A673 (cell line): ENCODE measurements at regions not wholly inside any gene's neighbourhood (a gene's known extent, or its start where the extent isn't known, plus 50 kb on each side); places are given as distances from the start of the nearest gene placed in this dataset.

Experiments used
- BruUV-seq: library from RNA; stranded (reverse); fragments of 400-500 nt; replicated peaks from 2 replicates; lab custom pipeline; 2021; lab: Mats Ljungman, UMichigan
- CTCF ChIA-PET: fragments of 300-600 bp; sonication (Branson Sonifier 250); formaldehyde crosslinking; loops from one replicate; lab custom pipeline; 2022; ENCODE audit warnings: antibody characterized with exemption; lab: Charles Lee
- POLR2A ChIA-PET: fragments of 300-600 bp; sonication (Branson Sonifier 250); formaldehyde crosslinking; loops from one replicate; lab custom pipeline; 2022; ENCODE audit warnings: antibody characterized with exemption; ENCODE audit not compliant: low non-redundant PET; lab: Charles Lee
- DNase-seq: peaks from one replicate; pipeline ENCODE4 v3.0.0-alpha.2; 2015; ENCODE audit warnings: low spot score
- H3K27ac ChIP-seq: fragments of 200-600 bp; sonication (generic); 2 replicates; pipeline ENCODE4 v1.5.1; 2016; ENCODE audit warnings: mixed run types, low read depth, mild to moderate bottlenecking, mixed read lengths, antibody characterized with exemption, low read length; ENCODE audit not compliant: poor library complexity, severe bottlenecking
- H3K27me3 ChIP-seq: fragments of 200-600 bp; sonication (generic); replicated peaks from 2 replicates; pipeline ENCODE4 v1.6.1; 2017; ENCODE audit warnings: mixed run types, low read depth, mild to moderate bottlenecking, mixed read lengths, antibody characterized with exemption, low read length; ENCODE audit not compliant: insufficient read depth, poor library complexity
- H3K36me3 ChIP-seq: fragments of 200-600 bp; sonication (generic); 2 replicates; pipeline ENCODE4 v1.6.1; 2016; ENCODE audit warnings: mixed run types, mild to moderate bottlenecking, mixed read lengths, antibody characterized with exemption, low read length; ENCODE audit not compliant: insufficient read depth, poor library complexity, severe bottlenecking
- H3K4me1 ChIP-seq: fragments of 200-600 bp; sonication (generic); 2 replicates; pipeline ENCODE4 v1.6.1; 2017; ENCODE audit warnings: mixed run types, mild to moderate bottlenecking, mixed read lengths, antibody characterized with exemption, low read length; ENCODE audit not compliant: insufficient read depth, poor library complexity, severe bottlenecking
- H3K4me3 ChIP-seq: fragments of 200-600 bp; sonication (generic); 2 replicates; pipeline ENCODE4 v1.5.1; 2016; ENCODE audit warnings: low read depth, mixed run types, mild to moderate bottlenecking, mixed read lengths, low read length; ENCODE audit not compliant: poor library complexity, severe bottlenecking
- H3K9me3 ChIP-seq: fragments of 200-600 bp; sonication (generic); 2 replicates; pipeline ENCODE4 v1.6.1; 2016; ENCODE audit warnings: mixed run types, low read depth, mild to moderate bottlenecking, mixed read lengths, antibody characterized with exemption, low read length; ENCODE audit not compliant: poor library complexity, severe bottlenecking
- EZH2 ChIP-seq: fragments of 200-600 bp; sonication (generic); IDR thresholded peaks from 2 replicates; pipeline ENCODE4 v1.6.1; 2017; ENCODE audit warnings: borderline replicate concordance, low read depth, mild to moderate bottlenecking, mixed read lengths, antibody characterized with exemption, low read length; ENCODE audit not compliant: poor library complexity, severe bottlenecking
- intact Hi-C: fragments of 100-400 bp; cut with micrococcal nuclease; formaldehyde crosslinking; loops from one replicate; pipeline ENCODE4 v1.10.0; 2022; ENCODE audit not compliant: unreplicated experiment
- TF ChIP-seq, protein P1 (sequence below): fragments of 300-800, 200-600 bp; sonication (generic); conservative IDR thresholded peaks from 2 replicates; pipeline ENCODE4 v1.5.1; 2017; ENCODE audit warnings: low read depth, mild to moderate bottlenecking, antibody characterized with exemption, low read length, moderate library complexity, mixed read lengths

DNA sequence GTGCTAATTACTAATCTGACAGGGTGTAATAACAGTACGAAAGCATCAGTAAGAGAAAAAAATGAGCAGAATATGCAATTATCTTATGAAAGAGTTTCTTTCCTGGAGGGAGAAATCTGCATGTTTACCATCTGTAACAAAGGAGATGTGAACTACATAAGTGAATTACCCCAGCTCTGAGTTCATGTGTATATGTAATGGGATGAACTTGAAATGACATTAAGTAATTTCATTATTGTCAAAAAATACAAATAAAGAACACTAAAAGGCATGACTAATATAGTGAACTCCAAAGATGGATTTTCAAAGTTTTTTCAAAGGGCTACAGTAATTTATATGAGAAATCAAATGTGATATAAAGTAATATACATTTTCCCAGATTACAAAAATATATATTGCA lies 944.0 kb downstream of the MAT2B start:
- intact Hi-C loops: no loop called here
- ChIA-PET CTCF (no interaction called here), POLR2A (no interaction called here)
- Histone ChIP-seq H3K4me3 (no peak overlapping the region), H3K27me3 (peaks cover 4% of the 10 kb centered on the region), H3K4me1 (no peaks in the 10 kb centered on the region), H3K27ac (no peak overlapping the region), H3K9me3 (no peaks in the 10 kb centered on the region), H3K36me3 (no peaks in the 10 kb centered on the region)
- TF ChIP-seq, protein P1, sequence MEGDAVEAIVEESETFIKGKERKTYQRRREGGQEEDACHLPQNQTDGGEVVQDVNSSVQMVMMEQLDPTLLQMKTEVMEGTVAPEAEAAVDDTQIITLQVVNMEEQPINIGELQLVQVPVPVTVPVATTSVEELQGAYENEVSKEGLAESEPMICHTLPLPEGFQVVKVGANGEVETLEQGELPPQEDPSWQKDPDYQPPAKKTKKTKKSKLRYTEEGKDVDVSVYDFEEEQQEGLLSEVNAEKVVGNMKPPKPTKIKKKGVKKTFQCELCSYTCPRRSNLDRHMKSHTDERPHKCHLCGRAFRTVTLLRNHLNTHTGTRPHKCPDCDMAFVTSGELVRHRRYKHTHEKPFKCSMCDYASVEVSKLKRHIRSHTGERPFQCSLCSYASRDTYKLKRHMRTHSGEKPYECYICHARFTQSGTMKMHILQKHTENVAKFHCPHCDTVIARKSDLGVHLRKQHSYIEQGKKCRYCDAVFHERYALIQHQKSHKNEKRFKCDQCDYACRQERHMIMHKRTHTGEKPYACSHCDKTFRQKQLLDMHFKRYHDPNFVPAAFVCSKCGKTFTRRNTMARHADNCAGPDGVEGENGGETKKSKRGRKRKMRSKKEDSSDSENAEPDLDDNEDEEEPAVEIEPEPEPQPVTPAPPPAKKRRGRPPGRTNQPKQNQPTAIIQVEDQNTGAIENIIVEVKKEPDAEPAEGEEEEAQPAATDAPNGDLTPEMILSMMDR: no peak
- BruUV-seq: no TSS peak
- DNase-seq: no peak

DNA sequence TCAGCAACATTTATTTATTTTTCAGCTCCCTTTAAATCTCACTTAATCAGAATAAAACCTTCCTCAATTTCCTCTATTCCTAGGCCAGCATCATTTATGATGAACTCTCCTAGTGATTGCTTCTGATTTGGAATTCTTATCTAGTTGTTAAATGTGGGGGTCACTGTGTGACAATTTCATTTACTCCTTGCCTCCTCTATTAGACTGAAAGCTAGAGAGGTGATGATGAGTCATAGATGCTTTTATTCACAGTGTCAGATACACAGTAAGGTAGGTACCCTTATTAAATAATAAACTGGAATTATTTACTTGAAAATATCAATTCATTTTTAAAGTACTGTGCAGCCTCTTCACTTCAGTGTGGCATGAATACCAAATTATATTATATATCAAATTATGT lies 960.6 kb downstream of the MAT2B start:
- ChIA-PET POLR2A (no interaction called here), CTCF (interaction anchor here (0.5 kb wide), 1 partner anchor 1009 kb away, joined by 3 read pairs; no protein-coding TSS in a partner anchor)

DNA sequence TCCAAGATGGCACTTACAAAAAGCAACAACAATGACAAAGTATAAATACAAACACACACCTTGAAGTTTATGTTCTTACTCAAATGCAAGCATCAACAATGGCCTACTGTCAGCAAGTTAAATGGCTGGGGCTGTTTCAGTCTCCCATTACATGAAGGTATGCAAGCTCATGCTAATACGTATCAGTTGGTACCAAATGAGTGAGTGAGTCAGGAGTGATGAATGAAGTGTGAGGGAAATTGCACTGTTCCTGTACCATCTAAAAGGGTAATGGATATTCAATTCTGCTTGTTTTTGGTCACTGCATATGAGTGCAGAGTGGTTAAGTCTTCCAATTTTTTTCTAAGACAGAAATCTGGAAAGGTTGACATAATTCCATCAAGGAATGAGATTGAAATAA lies 964.9 kb downstream of the MAT2B start:
- DNase-seq: no peak
- no TSS peak for BruUV-seq
- Histone ChIP-seq H3K27ac (no peak overlapping the region), H3K4me3 (no peak overlapping the region), H3K36me3 (no peaks in the 10 kb centered on the region), H3K27me3 (peaks cover 4% of the 10 kb centered on the region), H3K9me3 (no peaks in the 10 kb centered on the region), H3K4me1 (no peaks in the 10 kb centered on the region)
- POLR2A ChIA-PET: no interaction called here
- TF ChIP-seq EZH2: no peak
- TF ChIP-seq, protein P1: no peak
- intact Hi-C loops: loop anchor here (10.0 kb wide), 1 partner anchor 456 kb away; no protein-coding TSS in a partner anchor
- CTCF ChIA-PET: no interaction called here

More for the DNA sequence above, 960.6 kb downstream of the MAT2B start:
- no peaks in the 10 kb centered on the region for H3K27me3 ChIP-seq
- intact Hi-C loops: no loop called here
- no peak overlapping the region for H3K27ac ChIP-seq
- no peaks in the 10 kb centered on the region for H3K9me3 ChIP-seq
- DNase-seq: no peak
- TF ChIP-seq EZH2: no peak
- TF ChIP-seq, protein P1: no peak
- BruUV-seq: no TSS peak
- no peak overlapping the region for H3K4me3 ChIP-seq
- no peaks in the 10 kb centered on the region for H3K36me3 ChIP-seq
- no peaks in the 10 kb centered on the region for H3K4me1 ChIP-seq
